Fibroblast of lung (primary cell): ENCODE measurements at regions not wholly inside any gene's neighbourhood (a gene's known extent, or its start where the extent isn't known, plus 50 kb on each side); places are given as distances from the start of the nearest gene placed in this dataset.

Source experiments
- EZH2 ChIP-seq: IDR thresholded peaks from 2 replicates; pipeline ENCODE4 v1.5.1; 2012; ENCODE audit warnings: low read length, control low read depth, mild to moderate bottlenecking; ENCODE audit errors: missing control alignments
- TF ChIP-seq, protein P1 (sequence below), 2 donors: IDR thresholded peaks in 1 of 2; conservative IDR thresholded peaks in 1 of 2; 1 replicate in 1 of 2; 2 replicates in 1 of 2; pipeline ENCODE4 v1.5.1; 2011 to 2012; ENCODE audit warnings: low read length in 2 of 2, control low read depth in 1 of 2, inconsistent platforms in 1 of 2, low read depth in 1 of 2, mild to moderate bottlenecking in 1 of 2

DNA sequence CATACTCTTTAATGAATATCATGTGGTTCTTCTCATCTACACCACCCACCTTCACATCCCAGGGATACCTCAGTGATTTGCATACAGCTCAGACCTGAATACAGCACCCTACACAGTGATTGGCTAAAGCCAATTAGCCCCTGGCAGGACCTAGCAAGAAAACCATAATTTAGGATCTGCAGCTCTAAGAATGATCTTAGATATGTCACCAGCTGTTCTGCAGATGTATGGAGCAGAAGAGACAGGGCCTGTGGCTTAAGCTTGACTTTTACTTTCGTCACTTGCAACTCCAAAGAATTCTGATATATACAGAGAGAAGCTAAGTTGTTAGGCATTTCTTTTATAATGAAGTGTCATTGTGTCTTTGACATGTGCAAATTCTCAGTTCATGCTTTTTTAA is 483.2 kb upstream of the C9orf72 start:
- TF ChIP-seq, protein P1, sequence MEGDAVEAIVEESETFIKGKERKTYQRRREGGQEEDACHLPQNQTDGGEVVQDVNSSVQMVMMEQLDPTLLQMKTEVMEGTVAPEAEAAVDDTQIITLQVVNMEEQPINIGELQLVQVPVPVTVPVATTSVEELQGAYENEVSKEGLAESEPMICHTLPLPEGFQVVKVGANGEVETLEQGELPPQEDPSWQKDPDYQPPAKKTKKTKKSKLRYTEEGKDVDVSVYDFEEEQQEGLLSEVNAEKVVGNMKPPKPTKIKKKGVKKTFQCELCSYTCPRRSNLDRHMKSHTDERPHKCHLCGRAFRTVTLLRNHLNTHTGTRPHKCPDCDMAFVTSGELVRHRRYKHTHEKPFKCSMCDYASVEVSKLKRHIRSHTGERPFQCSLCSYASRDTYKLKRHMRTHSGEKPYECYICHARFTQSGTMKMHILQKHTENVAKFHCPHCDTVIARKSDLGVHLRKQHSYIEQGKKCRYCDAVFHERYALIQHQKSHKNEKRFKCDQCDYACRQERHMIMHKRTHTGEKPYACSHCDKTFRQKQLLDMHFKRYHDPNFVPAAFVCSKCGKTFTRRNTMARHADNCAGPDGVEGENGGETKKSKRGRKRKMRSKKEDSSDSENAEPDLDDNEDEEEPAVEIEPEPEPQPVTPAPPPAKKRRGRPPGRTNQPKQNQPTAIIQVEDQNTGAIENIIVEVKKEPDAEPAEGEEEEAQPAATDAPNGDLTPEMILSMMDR (conservative IDR thresholded peaks at IDR 0.05 in 1 of 2, IDR thresholded peaks at IDR 0.05 in 1 of 2; ENCODE audit: low read depth in 1 of 2, low read length in 2 of 2), result no peak
- TF ChIP-seq EZH2, result no peak
